DMS53 (cell line): ENCODE measurements at regions not wholly inside any gene's neighbourhood (a gene's known extent, or its start where the extent isn't known, plus 50 kb on each side); places are given as distances from the start of the nearest gene placed in this dataset.
"Not testable (repeated sequence)": the region's sequence is repeated elsewhere in the genome, so short reads cannot be mapped to it uniquely, and the experiment has no call there.

Experiments
- DNase-seq: peaks from one replicate; lab custom pipeline; 2025; lab: John Stamatoyannopoulos, UW

- DNase-seq = no peak
These were observed 404.8 kb downstream of the EPHA5 start for GRCh38 chr4:65265526-65265925.

- DNase-seq = no peak
These were observed 411.0 kb downstream of the EPHA5 start for GRCh38 chr4:65259296-65259695.

GRCh38 chr4:65250916-65251315, 419.4 kb downstream of the EPHA5 start:
- no peak for DNase-seq

- no peak for DNase-seq
These were observed 421.2 kb downstream of the EPHA5 start for GRCh38 chr4:65249111-65249510.

- DNase-seq = no peak
These were observed 428.0 kb downstream of the EPHA5 start for GRCh38 chr4:65242156-65242846.

GRCh38 chr4:65241257-65241997, 428.9 kb downstream of the EPHA5 start:
- no peak for DNase-seq

- DNase-seq = no peak
These were observed 436.2 kb downstream of the EPHA5 start for GRCh38 chr4:65234061-65234460.

GRCh38 chr4:65227628-65228027, 442.7 kb downstream of the EPHA5 start:
- DNase-seq = no peak

- no peak for DNase-seq
These were observed 446.7 kb downstream of the EPHA5 start for GRCh38 chr4:65223601-65224000.

GRCh38 chr4:65223074-65223473, 447.2 kb downstream of the EPHA5 start:
- DNase-seq = not testable (repeated sequence)

GRCh38 chr4:65217179-65217578, 453.1 kb downstream of the EPHA5 start:
- no peak for DNase-seq

- no peak for DNase-seq
These were observed 467.4 kb downstream of the EPHA5 start for GRCh38 chr4:65202853-65203236.

GRCh38 chr4:65202165-65202852, 468.0 kb downstream of the EPHA5 start:
- DNase-seq = no peak

GRCh38 chr4:65195666-65196065, 474.6 kb downstream of the EPHA5 start:
- DNase-seq = no peak

- no peak for DNase-seq
These were observed 475.3 kb downstream of the EPHA5 start for GRCh38 chr4:65195002-65195401.

GRCh38 chr4:65193985-65194384, 476.3 kb downstream of the EPHA5 start:
- no peak for DNase-seq

- DNase-seq = no peak
These were observed 479.5 kb downstream of the EPHA5 start for GRCh38 chr4:65190780-65191179.

- no peak for DNase-seq
These were observed 494.7 kb downstream of the EPHA5 start for GRCh38 chr4:65175585-65175984.

GRCh38 chr4:65170768-65171514, 499.3 kb downstream of the EPHA5 start:
- no peak for DNase-seq

GRCh38 chr4:65167719-65168118, 502.6 kb downstream of the EPHA5 start:
- DNase-seq = no peak

- DNase-seq = no peak
These were observed 518.1 kb downstream of the EPHA5 start for GRCh38 chr4:65152205-65152604.

- peak; percentile 31 for DNase-seq
These were observed 530.3 kb downstream of the EPHA5 start for GRCh38 chr4:65139998-65140397.
